ENCODE measurements at regions not wholly inside any gene's neighbourhood (a gene's known extent, or its start where the extent isn't known, plus 50 kb on each side); places are given as distances from the start of the nearest gene placed in this dataset.

DNA sequence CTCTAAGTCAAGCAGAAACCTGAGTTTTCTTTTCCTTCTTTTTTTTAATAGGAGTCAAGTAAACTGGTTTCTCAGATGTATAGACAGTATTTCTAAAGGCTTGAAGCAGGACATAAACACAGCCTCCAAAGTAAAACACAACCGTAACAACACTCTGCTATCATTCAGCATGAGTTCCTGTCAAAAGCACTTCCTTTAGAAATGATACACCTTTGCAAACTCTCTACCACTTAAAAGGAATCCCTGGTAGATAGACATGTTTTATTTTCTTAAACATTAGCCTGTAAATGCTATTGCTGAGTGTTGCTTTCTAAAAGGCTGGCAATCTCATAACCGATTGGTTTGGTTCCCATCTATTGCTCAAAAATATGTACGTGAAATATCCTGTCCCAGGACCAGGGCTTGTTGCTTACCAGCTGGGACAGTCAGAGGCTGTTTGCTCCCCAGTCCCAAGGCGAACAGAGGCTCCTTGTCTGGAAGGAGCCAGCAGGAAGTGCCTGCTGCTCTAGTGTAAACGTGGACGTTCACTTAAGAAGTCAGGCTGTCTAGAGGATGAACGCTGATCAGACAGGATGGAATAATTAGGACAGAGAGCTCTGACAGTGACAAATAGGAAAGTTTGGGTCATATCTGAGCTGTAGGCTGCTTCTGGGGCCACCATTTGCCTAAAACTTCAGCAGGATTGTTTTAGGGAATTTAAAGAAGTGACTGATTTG is 173.9 kb upstream of the KLF3 start:
- DNase-seq: no peak

DNA sequence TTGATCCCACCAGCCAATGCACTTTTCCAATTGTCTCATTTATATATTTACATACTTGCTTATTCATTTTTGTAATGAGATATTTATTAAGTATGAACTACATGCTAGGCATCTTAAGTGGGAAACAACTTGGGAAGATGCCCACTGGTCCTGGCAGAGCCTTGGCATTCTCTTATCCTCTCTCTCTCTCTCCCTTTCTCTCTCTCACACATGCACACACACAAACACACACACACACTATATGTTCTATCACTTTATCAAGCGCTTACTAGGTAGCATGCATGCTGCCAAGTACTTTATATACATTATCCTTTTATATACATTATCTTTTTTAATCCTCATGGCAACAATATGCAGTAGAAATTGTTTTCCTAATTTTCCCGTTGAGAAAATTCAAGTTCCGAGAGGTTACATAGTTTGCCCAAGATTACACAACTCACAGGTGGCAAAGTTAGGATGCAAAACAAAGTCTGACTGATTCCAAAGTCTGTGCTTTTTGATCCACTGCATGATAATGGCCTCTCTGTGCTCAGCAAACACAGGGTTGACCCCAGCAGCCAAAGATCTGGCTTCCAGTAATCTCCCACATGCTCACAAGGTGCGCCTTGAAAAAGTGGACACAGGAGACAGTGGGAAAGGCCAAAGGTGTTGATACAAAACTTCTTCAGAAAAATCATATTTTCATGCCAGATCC is 173.1 kb upstream of the KLF3 start:
- no peak for DNase-seq

GRCh38 chr4:38491854-38492478 is 172.0 kb upstream of the KLF3 start:
- DNase-seq: no peak

DNA sequence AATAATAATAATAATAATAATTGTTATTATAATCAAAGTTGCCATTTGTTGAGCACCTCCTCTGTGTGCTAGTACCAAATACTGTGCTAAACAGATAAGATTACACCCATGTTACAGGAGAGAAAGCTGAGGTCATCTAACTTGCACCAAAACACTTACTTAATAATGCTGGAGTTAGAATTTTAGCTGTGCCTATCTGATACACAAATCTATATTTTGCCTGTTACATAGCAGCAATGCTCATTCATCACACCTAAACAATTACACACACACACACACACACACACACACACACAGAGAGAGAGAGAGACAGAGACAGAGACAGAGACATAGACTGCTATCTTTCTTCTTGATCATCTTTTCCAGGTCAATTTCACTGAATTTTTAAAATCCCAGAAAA is 170.9 kb upstream of the KLF3 start:
- DNase-seq: no peak

- DNase-seq: no peak
Measured at GRCh38 chr4:38495446-38495845, 168.6 kb upstream of the KLF3 start.

DNA sequence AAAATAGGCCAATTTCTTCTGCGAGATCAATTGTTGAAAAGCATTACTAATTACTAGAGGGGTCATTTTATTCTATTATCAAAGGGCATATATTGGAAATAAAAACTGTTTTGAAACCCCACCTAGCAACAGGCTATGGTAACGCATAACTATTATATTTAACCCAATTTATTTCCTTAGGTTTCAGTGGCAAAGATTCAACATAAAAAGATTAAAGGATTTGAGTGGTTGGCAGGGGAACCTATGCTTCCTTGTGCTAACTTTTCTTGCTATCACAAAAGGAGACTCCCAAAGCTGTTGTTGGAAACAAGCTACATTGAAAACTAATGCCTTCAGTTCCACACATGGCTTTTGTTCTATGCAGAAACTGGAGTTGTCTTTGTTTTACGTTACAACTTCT is 166.9 kb upstream of the KLF3 start:
- no peak for DNase-seq

DNA sequence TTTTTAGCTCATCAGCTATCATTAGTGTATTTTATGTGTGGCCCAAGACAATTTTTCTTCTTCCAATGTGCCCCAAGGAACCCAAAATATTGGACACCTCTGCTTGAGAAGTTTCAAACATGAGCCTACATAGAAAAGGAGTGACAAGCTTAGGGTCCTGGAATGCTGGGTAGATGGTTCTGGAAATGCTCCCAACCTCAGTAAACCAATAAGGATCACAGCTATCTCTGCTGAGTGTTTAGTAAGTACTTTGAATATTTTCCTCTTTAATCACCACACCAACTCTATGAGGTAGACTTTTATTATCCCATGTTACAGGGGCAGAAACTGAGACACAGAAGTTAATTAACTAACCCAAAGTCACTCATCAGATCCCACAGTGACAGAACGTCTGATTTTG is 164.9 kb upstream of the KLF3 start:
- no peak for DNase-seq

- no peak for DNase-seq
Measured at GRCh38 chr4:38500433-38500832, 163.6 kb upstream of the KLF3 start.

DNA sequence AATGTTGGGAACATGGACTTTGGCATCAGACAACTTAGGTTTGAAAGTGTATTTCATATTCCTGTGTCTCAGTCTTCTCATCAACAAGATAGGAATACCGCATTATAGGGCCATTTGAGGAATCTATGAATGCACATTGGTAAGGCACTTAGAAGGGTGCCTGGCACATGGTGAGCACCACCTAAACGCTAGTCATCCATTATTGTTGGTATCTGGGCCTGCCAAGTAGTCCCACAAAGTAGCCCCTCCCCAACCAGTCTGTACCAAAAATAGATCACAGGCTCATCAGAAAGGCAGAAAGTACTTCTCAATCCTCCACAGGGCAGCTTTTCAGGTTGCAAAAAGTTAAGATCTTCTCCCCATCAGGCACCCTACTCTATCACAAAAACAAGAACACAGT is 162.3 kb upstream of the KLF3 start:
- DNase-seq: no peak

- no peak for DNase-seq
Measured at GRCh38 chr4:38503689-38504395, 160.2 kb upstream of the KLF3 start.

GRCh38 chr4:38504396-38504715 is 159.6 kb upstream of the KLF3 start:
- no peak for DNase-seq

DNA sequence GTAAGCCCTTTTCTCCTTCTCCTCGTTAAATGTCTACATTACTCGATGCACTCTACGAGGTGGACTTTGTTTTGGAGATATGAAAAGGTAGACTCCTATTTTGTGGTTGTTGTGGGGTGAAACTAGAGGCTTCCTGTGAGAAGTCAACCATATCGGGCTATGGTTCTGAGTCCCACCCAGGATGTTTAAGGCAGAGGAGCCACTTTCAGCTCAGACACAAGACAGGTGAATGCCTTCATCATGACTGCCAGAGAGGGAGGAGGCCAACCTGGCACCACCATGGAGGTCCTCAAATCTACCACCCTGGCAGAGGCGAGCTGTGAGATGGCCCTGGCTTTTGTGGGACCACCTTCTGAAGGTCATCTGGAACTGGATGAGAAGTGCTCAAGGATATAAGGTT is 154.4 kb upstream of the KLF3 start:
- no peak for DNase-seq

GRCh38 chr4:38510201-38510600 is 153.8 kb upstream of the KLF3 start:
- DNase-seq: no peak

GRCh38 chr4:38511702-38512101 is 152.3 kb upstream of the KLF3 start:
- no peak for DNase-seq

DNA sequence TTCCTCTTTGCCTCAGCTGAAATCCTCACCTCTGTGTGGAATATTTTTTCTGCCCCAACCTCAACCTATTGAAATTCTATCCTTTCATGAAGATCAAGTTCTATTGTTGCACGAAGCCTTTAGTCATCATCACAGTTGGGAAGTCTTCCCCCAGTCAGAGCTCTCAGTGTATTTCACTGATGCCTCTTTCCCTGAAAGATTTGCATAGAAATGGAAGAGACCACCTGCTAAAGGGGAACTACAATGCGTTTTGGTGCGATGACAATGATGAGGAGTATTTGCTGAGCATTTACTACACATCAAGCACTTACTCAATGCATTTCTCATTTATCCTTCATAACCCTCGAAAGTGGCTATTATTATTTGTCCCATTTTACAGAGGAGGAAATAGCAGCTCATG is 151.2 kb upstream of the KLF3 start:
- no peak for DNase-seq

- no peak for DNase-seq
Measured at GRCh38 chr4:38514465-38515146, 149.4 kb upstream of the KLF3 start.

GRCh38 chr4:38516190-38516589 is 147.8 kb upstream of the KLF3 start:
- DNase-seq: no peak

GRCh38 chr4:38519666-38520065 is 144.3 kb upstream of the KLF3 start:
- no peak for DNase-seq

GRCh38 chr4:38523054-38523453 is 140.9 kb upstream of the KLF3 start:
- DNase-seq: no peak

DNA sequence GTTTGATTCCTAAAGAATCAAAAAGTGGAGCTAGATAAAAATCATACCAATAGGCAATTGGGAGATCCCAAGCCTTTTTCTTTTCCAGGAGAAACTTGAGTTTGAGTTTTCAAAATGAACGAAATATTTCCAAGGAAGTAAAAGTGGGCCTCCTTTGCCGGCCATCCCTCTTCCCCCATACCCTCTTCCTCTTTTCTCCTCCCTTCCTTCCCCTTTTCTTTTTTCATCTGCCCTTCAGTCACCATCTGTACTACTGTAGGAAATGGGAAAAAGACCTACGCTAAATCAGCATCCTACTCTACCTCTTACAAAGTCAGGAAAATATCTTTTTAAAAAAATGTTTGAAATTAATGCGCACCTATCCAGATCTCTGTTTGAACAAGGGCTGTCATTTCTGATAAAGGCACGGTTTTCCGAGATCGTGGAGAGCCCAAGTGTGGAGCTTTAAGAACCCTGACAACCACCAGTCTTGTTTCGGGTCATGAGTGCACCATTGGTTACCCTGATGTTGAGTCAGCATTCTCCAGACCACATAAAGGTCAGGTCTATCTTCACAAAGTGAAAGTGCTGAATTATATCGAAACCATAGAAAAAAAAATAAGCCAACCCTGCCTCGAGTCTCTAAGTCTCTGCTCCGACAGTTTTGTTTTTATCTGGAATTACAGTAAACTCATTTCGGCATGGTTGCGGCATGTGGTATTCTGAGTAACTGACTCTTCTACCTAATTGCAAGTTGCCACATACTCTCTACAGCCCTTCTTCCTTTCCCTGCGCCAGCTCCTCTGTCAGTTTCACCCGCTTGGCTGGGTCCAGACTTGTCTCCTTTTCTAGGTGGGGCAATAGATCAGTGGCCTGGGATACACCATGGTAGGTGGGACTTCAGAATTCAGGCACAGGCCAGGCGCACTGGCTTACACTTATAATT is 140.2 kb upstream of the KLF3 start:
- no peak for DNase-seq

DNA sequence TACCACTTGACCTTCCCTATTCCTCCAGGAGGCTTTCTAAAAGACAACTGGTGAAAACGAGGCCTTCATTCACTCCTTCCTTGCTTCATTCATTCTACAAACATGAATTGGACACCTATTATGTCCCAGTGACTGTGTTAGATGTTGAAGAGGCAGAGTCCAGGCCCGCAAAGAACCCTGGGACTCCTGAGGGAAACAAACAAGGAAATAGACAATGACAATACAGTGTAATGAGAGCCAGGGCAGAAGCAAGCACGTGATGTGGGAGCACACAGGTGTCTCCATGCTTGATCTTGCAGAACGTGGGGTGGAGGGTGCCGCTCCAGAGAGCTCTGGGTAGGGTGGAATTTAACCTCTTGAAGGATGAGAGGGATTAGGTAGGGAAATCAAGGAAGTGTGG is 137.6 kb upstream of the KLF3 start:
- DNase-seq: no peak

All from NCI-H1417 treated with DMSO at 0.1 percent for 48 hours (cell line).